ENCODE measurements at regions not wholly inside any gene's neighbourhood (a gene's known extent, or its start where the extent isn't known, plus 50 kb on each side); places are given as distances from the start of the nearest gene placed in this dataset.

GRCh38 chr2:64866797-64867196, 122.4 kb upstream of the SLC1A4 start:
- TF ChIP-seq CTCF (IDR thresholded peaks at IDR 0.05; ENCODE audit: low read depth, low read length) (no peak), MAX (IDR thresholded peaks at IDR 0.05; ENCODE audit: low read depth, low read length) (no peak), POLR2A (IDR thresholded peaks at IDR 0.05; ENCODE audit: extremely low read depth, insufficient read length) (no peak)

Measured in NB4 (cell line).